CD4-positive, alpha-beta T cell (primary cell): ENCODE measurements at regions not wholly inside any gene's neighbourhood (a gene's known extent, or its start where the extent isn't known, plus 50 kb on each side); places are given as distances from the start of the nearest gene placed in this dataset.

Source experiments
- ATAC-seq: fragments of 200-7000 bp; cut with Tn5 transposase; one replicate; pipeline ENCODE4 v1.10.0; 2022; ENCODE audit warnings: mild to moderate bottlenecking; ENCODE audit not compliant: poor library complexity
- CTCF ChIA-PET: fragments of 350-600 bp; sonication (Branson Sonifier 250); formaldehyde crosslinking; loops from one replicate; lab custom pipeline; 2021; ENCODE audit warnings: antibody characterized with exemption, inconsistent platforms; lab: Charles Lee
- POLR2A ChIA-PET: fragments of 350-600 bp; sonication (Branson Sonifier 250); formaldehyde crosslinking; loops from one replicate; lab custom pipeline; 2021; ENCODE audit warnings: antibody characterized with exemption, inconsistent platforms; lab: Charles Lee
- DNase-seq, 14 experiments: peaks; one replicate each; pipeline ENCODE4 v3.0.0-alpha.2; 2013 to 2020; ENCODE audit warnings: mixed read lengths in 2 of 14
- H3K27ac ChIP-seq, 2 donors: one replicate each; pipeline versions ENCODE4 v1.5.1 to v1.7.0; 2013; ENCODE audit warnings: low read length in 2 of 2, low read depth in 1 of 2, mild to moderate bottlenecking in 1 of 2
- H3K27me3 ChIP-seq, 2 experiments: 1 replicate in 1 of 2; 2 replicates in 1 of 2; pipeline versions ENCODE4 v1.6.1 to v1.7.0; 2013; ENCODE audit warnings: low read length in 2 of 2, control low read depth in 1 of 2, mild to moderate bottlenecking in 1 of 2, moderate library complexity in 1 of 2; ENCODE audit not compliant: insufficient read depth in 2 of 2, control insufficient read depth in 1 of 2
- H3K36me3 ChIP-seq: one replicate; pipeline ENCODE4 v1.6.1; 2013; ENCODE audit warnings: low read length, control low read depth; ENCODE audit not compliant: insufficient read depth
- H3K4me1 ChIP-seq: one replicate; pipeline ENCODE4 v1.6.1; 2013; ENCODE audit warnings: low read length, control low read depth; ENCODE audit not compliant: insufficient read depth
- H3K4me3 ChIP-seq: one replicate; pipeline ENCODE4 v1.5.1; 2013; ENCODE audit warnings: mild to moderate bottlenecking, low read length, moderate library complexity
- H3K9me3 ChIP-seq, 2 experiments: 1 replicate in 1 of 2; 2 replicates in 1 of 2; pipeline versions ENCODE4 v1.6.1 to v1.7.0; 2013; ENCODE audit warnings: low read length in 2 of 2, mild to moderate bottlenecking in 2 of 2, control low read depth in 1 of 2, moderate library complexity in 1 of 2; ENCODE audit not compliant: control insufficient read depth in 1 of 2, insufficient read depth in 1 of 2
- H3K27ac Mint-ChIP-seq: one replicate; pipeline ENCODE4 v1.8.0; 2020; ENCODE audit warnings: mixed read lengths
- H3K27me3 Mint-ChIP-seq: one replicate; pipeline ENCODE4 v1.8.0; 2021; ENCODE audit warnings: mixed read lengths
- H3K36me3 Mint-ChIP-seq: one replicate; pipeline ENCODE4 v1.8.0; 2021; ENCODE audit warnings: low read depth, mixed read lengths
- H3K4me1 Mint-ChIP-seq: one replicate; pipeline ENCODE4 v1.8.0; 2021; ENCODE audit warnings: low read depth, mixed read lengths
- H3K4me3 Mint-ChIP-seq: one replicate; pipeline ENCODE4 v1.8.0; 2020; ENCODE audit warnings: mild to moderate bottlenecking, mixed read lengths
- H3K9me3 Mint-ChIP-seq: one replicate; pipeline ENCODE4 v1.8.0; 2020; ENCODE audit warnings: mixed read lengths
- intact Hi-C, 2 experiments: fragments of 100-400 bp; cut with DNase I in 1 of 2; cut with micrococcal nuclease in 1 of 2; formaldehyde crosslinking; loops; one replicate each; pipeline versions ENCODE4 v1.15.1 to v1.9.0; 2023 to 2025; cut with DNase I, micrococcal nuclease
- TF ChIP-seq, protein P1 (sequence below): fragments of 200-600 bp; IDR thresholded peaks from one replicate; pipeline ENCODE4 v1.8.0; 2022; ENCODE audit warnings: antibody characterized with exemption, mild to moderate bottlenecking

DNA sequence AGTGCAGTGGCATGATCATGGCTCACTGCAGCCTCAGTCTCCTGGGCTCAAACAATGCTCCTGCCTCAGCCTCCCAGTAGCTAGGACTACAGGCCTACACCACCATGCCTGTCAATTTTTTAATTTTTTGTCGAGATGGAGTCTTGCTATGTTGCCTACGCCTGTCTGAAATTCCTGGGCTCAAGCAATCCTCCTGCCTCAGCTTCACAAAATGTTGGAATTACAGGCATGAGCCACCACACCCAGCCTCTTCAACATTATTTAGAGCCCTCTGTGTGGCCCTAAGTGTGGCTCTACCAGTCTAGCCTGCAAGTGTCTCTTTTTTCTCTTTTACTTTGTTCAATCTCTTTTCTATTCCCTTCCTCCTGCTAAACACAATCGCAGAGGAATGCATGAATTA, 154.4 kb upstream of the EPB41L4A start:
- no peaks in the 10 kb centered on the region for H3K36me3 Mint-ChIP-seq
- DNase-seq = no peak
- no peaks in the 10 kb centered on the region for H3K36me3 ChIP-seq
- TF ChIP-seq, protein P1, sequence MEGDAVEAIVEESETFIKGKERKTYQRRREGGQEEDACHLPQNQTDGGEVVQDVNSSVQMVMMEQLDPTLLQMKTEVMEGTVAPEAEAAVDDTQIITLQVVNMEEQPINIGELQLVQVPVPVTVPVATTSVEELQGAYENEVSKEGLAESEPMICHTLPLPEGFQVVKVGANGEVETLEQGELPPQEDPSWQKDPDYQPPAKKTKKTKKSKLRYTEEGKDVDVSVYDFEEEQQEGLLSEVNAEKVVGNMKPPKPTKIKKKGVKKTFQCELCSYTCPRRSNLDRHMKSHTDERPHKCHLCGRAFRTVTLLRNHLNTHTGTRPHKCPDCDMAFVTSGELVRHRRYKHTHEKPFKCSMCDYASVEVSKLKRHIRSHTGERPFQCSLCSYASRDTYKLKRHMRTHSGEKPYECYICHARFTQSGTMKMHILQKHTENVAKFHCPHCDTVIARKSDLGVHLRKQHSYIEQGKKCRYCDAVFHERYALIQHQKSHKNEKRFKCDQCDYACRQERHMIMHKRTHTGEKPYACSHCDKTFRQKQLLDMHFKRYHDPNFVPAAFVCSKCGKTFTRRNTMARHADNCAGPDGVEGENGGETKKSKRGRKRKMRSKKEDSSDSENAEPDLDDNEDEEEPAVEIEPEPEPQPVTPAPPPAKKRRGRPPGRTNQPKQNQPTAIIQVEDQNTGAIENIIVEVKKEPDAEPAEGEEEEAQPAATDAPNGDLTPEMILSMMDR = no peak
- peaks cover 13% of the 10 kb centered on the region for H3K27me3 Mint-ChIP-seq
- no peaks in the 10 kb centered on the region for H3K27me3 ChIP-seq
- H3K4me3 ChIP-seq = no peak overlapping the region
- H3K27ac Mint-ChIP-seq = no peak overlapping the region
- no peak overlapping the region for H3K4me3 Mint-ChIP-seq
- no peak overlapping the region for H3K27ac ChIP-seq
- no peaks in the 10 kb centered on the region for H3K4me1 ChIP-seq
- no peaks in the 10 kb centered on the region for H3K9me3 ChIP-seq
- CTCF ChIA-PET = no interaction called here
- no peaks in the 10 kb centered on the region for H3K9me3 Mint-ChIP-seq
- intact Hi-C loops = no loop called here
- POLR2A ChIA-PET = no interaction called here
- ATAC-seq = no peak
- H3K4me1 Mint-ChIP-seq = no peaks in the 10 kb centered on the region

DNA sequence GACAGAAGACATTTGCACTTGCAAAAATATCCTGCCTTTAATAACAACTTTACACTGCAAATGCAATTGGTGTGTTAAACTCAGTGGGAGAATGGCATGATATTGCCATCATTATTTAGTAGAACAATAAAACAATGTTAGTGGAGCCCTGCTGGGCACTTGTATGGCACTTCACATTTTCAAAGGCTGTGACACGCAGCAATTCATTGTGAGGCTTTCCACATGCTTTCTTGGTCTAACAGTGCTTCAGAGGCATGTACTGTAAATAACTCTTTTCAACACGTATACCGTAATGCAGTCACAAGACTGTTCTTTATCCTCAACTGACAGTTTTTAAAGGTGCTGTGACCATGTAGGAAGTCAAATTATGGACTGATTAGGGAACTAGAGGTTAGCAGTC, 155.5 kb upstream of the EPB41L4A start:
- POLR2A ChIA-PET = no interaction called here
- no peaks in the 10 kb centered on the region for H3K36me3 ChIP-seq
- no peaks in the 10 kb centered on the region for H3K27me3 ChIP-seq
- Mint-ChIP-seq H3K27me3 (peaks cover 13% of the 10 kb centered on the region), H3K36me3 (no peaks in the 10 kb centered on the region), H3K9me3 (no peaks in the 10 kb centered on the region), H3K27ac (no peak overlapping the region), H3K4me1 (no peaks in the 10 kb centered on the region), H3K4me3 (no peak overlapping the region)
- H3K27ac ChIP-seq = no peak overlapping the region
- no peak for ATAC-seq
- intact Hi-C loops = no loop called here
- H3K4me3 ChIP-seq = no peak overlapping the region
- DNase-seq = no peak
- H3K9me3 ChIP-seq = no peaks in the 10 kb centered on the region
- CTCF ChIA-PET = no interaction called here
- TF ChIP-seq, protein P1 = no peak
- H3K4me1 ChIP-seq = no peaks in the 10 kb centered on the region

DNA sequence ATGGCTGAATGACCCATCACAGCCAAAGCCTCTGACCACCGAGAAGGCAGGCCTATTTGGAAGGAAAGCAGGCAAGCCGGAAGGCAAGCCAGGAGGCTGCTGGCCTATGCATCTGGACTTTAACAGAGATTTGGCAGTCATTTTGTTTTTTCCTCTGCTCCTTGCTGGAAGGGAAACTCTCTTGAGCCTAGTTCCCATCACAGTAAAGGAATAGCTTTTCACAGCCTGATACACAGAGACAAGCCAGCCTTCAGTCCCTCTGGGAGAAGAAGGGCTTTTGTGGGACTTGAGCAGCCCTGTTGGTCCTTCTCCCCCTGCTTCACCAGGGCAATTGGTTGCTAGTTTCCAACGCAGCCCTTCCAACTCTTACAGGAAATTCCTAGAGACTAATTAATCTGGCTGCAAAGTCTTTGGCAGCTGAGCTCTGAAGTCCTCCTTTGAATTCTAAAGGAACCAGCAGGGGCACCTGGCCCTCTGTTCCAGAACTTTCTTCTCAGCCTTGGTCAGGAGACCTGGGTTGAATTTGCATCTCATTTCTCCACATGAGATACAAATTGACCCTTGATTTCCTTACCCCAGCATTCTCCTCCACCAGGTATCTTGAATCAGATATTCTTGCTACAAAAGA, 157.3 kb upstream of the EPB41L4A start:
- H3K9me3 Mint-ChIP-seq = no peaks in the 10 kb centered on the region
- CTCF ChIA-PET = no interaction called here
- H3K27me3 ChIP-seq = no peaks in the 10 kb centered on the region
- no peaks in the 10 kb centered on the region for H3K36me3 Mint-ChIP-seq
- no peaks in the 10 kb centered on the region for H3K9me3 ChIP-seq
- TF ChIP-seq, protein P1 = no peak
- no peak overlapping the region for H3K27ac Mint-ChIP-seq
- ATAC-seq = no peak
- no peak for DNase-seq
- H3K4me1 Mint-ChIP-seq = no peaks in the 10 kb centered on the region
- H3K4me1 ChIP-seq = no peaks in the 10 kb centered on the region
- H3K27me3 Mint-ChIP-seq = peaks cover 7% of the 10 kb centered on the region
- no peak overlapping the region for H3K4me3 ChIP-seq
- intact Hi-C loops = no loop called here
- POLR2A ChIA-PET = no interaction called here
- H3K36me3 ChIP-seq = no peaks in the 10 kb centered on the region
- H3K27ac ChIP-seq = no peak overlapping the region
- no peak overlapping the region for H3K4me3 Mint-ChIP-seq
